AG04450 (cell line): ENCODE measurements at regions not wholly inside any gene's neighbourhood (a gene's known extent, or its start where the extent isn't known, plus 50 kb on each side); places are given as distances from the start of the nearest gene placed in this dataset.

Experiments
- CTCF ChIA-PET: fragments of 300-600, 350-600 bp; formaldehyde crosslinking; extraction: SDS; loops from one replicate; lab custom pipeline; 2022; ENCODE audit warnings: antibody characterized with exemption, inconsistent platforms; lab: Charles Lee
- POLR2A ChIA-PET: fragments of 350-600 bp; formaldehyde crosslinking; extraction: SDS; loops from one replicate; lab custom pipeline; 2021; ENCODE audit warnings: antibody characterized with exemption, inconsistent platforms; lab: Yijun Ruan, JAX
- DNase-seq: peaks from one replicate; pipeline ENCODE4 v3.0.0-alpha.2; 2011; ENCODE audit warnings: low read depth, low spot score
- H3K27ac ChIP-seq: one replicate; pipeline ENCODE4 v1.5.1; 2012; ENCODE audit warnings: low read depth, low read length, control low read depth
- H3K27me3 ChIP-seq: one replicate; pipeline ENCODE4 v1.6.0; 2012; ENCODE audit warnings: low read length; ENCODE audit not compliant: control insufficient read depth, insufficient read depth
- H3K4me3 ChIP-seq: 2 replicates; pipeline ENCODE4 v1.5.1; 2011; ENCODE audit warnings: mild to moderate bottlenecking, low read depth, low read length, control low read depth
- H3K9me3 ChIP-seq: 2 replicates; pipeline ENCODE4 v1.5.1; 2012; ENCODE audit warnings: low read length; ENCODE audit not compliant: control insufficient read depth, insufficient read depth
- CTCF ChIP-seq: IDR thresholded peaks from 2 replicates; pipeline ENCODE4 v1.5.1; 2011; ENCODE audit warnings: low read depth, low read length, control low read depth, inconsistent platforms

GRCh38 chr17:73900516-73900915 lies 256.3 kb upstream of the SDK2 start:
- Histone ChIP-seq H3K27ac (no peak overlapping the region), H3K27me3 (no peaks in the 10 kb centered on the region), H3K9me3 (peaks cover 30% of the 10 kb centered on the region), H3K4me3 (no peak overlapping the region)
- ChIA-PET POLR2A (no interaction called here), CTCF (no interaction called here)
- DNase-seq: no peak
- TF ChIP-seq CTCF: no peak

- no peak overlapping the region for H3K4me3 ChIP-seq
- CTCF ChIA-PET: no interaction called here
- H3K9me3 ChIP-seq: peaks cover 31% of the 10 kb centered on the region
- DNase-seq: no peak
- H3K27me3 ChIP-seq: no peaks in the 10 kb centered on the region
- no peak for TF ChIP-seq CTCF
- POLR2A ChIA-PET: no interaction called here
- H3K27ac ChIP-seq: no peak overlapping the region
These were observed 257.0 kb upstream of the SDK2 start for GRCh38 chr17:73901249-73901648.

- peaks cover 37% of the 10 kb centered on the region for H3K9me3 ChIP-seq
- CTCF ChIA-PET: no interaction called here
- H3K27me3 ChIP-seq: no peaks in the 10 kb centered on the region
- no peak overlapping the region for H3K4me3 ChIP-seq
- POLR2A ChIA-PET: no interaction called here
- no peak overlapping the region for H3K27ac ChIP-seq
- no peak for TF ChIP-seq CTCF
- no peak for DNase-seq
These were observed 257.6 kb upstream of the SDK2 start for GRCh38 chr17:73901661-73902415.

GRCh38 chr17:73902416-73903181 lies 258.4 kb upstream of the SDK2 start:
- Histone ChIP-seq H3K27ac (no peak overlapping the region), H3K27me3 (no peaks in the 10 kb centered on the region), H3K4me3 (no peak overlapping the region), H3K9me3 (peaks cover 39% of the 10 kb centered on the region)
- DNase-seq: no peak
- CTCF ChIA-PET: no interaction called here
- no peak for TF ChIP-seq CTCF
- POLR2A ChIA-PET: no interaction called here
